ENCODE measurements at regions not wholly inside any gene's neighbourhood (a gene's known extent, or its start where the extent isn't known, plus 50 kb on each side); places are given as distances from the start of the nearest gene placed in this dataset.
"Not testable (repeated sequence)": the region's sequence is repeated elsewhere in the genome, so short reads cannot be mapped to it uniquely, and the experiment has no call there.

DNA sequence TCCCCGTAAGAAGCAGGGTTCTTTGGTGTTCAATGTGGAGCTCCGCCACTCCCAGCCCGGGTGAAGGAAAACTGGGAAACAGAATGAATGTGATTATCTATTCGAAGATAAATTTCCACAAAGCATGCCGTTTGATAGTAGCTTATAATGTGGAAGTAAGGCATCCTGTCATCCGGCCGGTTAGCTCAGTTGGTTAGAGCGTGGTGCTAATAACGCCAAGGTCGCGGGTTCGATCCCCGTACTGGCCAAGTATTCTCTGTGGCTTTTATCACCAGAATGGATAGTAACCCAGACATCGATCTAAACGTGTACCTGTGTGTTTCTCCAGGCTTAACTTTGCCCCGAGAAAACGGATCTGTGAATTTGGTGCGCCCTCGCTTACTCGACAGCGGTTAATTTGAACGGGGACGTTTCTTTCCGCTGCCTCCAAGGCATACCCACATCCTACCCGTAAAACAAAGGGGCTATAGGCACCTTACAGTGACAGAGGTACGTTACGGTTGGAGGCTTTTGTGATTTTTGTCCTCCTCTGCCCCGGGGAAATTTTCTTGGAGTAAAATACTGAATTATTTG is 215.2 kb upstream of the ZNF184 start:
- peak overlapping the region; percentile 66 for H3K4me3 ChIP-seq (ENCODE audit: low read depth, low read length)
- peak; percentile 65 for DNase-seq (ENCODE audit: low read depth)

DNA sequence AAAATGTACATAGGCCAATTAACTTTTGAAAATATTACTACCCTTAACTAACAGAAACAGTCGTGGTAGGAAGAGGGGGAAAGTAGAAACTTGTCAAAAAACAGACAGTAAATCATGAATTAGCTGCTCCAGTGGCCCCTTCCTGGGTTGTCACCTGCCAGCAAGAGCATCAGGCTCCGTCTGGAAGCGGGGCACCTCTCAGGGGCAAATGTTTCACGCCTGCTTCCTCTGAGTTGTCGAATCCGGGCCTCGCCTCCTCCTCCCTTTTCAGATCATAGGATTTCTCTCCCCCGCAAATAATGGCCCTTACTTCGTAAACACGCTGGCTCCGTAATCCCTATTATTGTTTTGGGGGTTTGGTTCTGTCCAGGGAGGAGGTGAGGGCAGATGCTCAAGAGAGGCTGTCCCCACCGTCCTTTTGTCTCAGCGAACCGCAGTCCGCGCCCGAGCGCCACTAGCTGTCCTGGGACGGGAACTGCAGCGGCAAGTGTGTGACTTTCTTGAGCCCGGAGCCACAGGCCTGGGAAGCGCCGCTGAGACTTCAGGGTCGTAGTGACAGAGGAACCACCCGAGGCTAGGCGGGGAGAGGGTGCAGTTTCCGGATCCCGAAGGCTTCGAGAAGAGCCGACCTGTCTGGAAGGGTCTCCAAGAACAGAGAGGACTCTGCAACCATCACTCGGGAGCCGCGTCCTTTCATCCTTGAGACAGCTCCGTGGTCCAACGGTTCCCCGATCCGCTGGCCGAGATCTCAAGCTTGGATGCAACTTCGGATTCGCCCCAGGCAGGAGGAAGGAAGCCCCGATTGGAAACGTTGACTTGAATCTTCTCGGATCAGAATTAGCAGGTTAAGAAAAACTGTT is 214.5 kb upstream of the ZNF184 start:
- H3K4me3 ChIP-seq (ENCODE audit: low read depth, low read length) = peak overlapping the region; percentile 66
- no peak for DNase-seq (ENCODE audit: low read depth)

DNA sequence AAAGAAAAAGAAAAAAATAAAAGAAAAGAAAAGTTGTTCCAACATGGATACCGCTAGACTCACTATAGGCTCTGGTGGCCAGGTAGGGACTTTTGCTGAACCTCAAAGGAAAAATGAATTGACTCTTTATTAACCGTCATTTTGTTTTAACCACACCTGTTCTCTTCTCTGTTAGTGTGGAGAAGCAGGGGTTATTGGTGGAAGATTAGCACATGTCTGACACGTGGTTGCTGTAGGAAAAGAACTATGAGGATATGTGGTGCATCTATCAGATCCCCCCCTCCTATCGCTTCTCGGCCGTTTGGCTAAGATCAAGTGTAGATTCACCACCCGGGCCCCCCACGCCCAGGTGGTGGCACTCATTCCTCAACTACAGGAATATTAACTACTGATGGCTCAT is 212.4 kb upstream of the ZNF184 start:
- no peak overlapping the region for H3K4me3 ChIP-seq (ENCODE audit: low read depth, low read length)
- no peak for DNase-seq (ENCODE audit: low read depth)

DNA sequence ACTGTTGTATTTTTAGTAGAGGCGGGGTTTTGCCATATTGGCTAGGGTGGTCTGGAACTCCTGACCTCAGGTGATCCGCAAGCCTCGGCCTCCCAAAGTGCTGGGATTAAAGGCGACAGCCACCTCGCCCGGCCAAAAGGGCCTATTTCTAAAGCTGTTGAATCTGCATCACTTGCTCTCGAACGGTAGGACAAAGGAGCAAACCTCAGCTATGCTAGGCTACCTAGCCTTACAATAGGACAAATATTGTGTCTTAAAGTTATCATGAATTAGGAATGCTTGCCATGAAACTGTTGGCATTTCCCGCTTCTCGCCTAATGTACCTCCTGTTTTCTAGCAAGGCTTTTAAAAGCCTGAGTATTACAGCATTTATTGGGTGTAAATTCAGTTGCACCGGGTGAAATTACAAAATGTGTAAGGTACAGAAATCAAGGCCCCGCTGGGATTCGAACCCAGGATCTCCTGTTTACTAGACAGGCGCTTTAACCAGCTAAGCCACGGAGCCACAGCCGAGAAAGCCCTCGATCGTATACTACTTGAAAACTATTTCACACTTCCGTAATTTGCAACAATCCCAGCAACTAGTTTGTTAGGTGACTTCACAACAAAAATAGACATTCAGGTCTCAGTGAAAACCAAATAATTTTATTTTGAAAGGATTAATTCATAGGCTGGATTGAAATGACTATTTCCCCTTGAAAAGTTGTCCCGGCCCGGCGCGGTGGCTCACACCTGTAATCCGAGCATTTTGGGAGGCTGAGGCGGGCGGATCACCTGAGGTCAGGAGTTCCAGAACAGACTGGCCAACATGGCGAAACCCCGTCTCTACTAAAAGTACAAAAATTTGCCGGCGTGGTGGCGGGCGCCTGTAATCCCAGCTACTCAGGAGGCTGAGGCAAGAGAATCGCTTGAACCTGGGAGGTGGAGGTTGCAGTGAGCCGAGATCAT is 211.6 kb upstream of the ZNF184 start:
- H3K4me3 ChIP-seq (ENCODE audit: low read depth, low read length) = no peak overlapping the region
- no peak for DNase-seq (ENCODE audit: low read depth)

DNA sequence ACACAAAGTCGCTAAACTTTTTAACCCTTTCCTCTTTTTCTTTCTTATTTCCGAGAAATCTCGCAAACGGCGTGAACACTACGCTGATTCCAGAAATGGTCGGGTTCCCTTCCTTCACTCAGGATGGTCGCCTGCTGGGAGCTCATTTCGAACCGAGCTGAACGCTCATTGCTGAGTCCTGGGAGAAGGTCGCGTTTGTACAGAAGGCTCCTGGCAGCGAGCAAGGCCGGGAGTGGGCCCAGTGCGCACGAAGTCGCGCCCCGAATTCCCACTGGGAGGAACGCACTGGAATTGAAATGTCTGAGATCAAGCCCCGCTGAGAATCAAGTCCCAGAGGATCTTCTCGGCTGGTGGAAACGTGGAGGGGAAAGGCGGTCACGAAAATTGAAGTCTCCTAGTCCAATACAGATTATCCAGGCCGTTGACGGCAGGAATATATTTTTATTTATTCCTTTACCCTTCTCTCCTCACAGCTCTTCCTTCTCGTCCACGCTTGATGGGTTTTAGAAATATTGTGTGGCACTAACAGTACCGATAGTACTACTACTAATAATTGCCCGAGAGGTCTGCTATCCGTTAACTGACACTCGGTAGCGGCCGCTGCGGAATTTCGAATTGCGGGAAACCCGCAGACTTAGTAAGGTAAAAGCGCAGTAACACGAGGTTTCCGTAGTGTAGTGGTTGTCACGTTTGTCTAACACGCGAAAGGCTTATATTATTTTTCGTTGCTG is 207.2 kb upstream of the ZNF184 start:
- peak overlapping the region; percentile 27 for H3K4me3 ChIP-seq (ENCODE audit: low read depth, low read length)
- no peak for DNase-seq (ENCODE audit: low read depth)

DNA sequence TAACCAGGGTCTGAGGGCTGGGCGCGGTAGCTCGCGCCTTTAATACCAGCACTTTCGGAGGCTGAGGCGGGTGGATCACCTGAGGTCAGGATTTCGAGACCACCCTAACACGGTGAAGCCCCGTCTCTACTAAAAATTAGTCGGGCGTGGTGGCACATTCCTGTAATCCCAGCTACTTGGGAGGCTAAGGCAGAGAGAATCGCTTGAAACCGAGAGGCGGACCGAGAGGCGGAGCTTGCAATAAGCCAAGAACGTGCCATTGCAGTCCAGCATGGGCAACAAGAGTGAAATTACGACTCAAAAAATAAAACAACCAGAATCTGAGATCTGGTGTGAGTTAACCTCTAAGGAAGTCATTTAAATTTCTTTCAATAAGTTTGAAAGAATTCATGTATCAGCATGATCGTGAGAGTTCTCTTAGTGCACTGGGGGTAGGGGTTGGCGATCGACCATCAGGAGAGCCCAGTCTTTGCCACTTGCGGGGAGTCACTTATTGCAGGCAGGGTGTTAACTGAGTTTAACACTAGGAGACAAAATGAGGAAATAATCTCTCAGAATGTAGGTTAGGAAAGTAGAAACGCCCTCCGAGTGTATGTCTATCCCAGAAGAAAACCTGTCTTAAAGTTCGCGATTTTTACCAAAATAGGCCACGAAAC is 206.5 kb upstream of the ZNF184 start:
- DNase-seq (ENCODE audit: low read depth) = no peak
- H3K4me3 ChIP-seq (ENCODE audit: low read depth, low read length) = peak overlapping the region; percentile 27

DNA sequence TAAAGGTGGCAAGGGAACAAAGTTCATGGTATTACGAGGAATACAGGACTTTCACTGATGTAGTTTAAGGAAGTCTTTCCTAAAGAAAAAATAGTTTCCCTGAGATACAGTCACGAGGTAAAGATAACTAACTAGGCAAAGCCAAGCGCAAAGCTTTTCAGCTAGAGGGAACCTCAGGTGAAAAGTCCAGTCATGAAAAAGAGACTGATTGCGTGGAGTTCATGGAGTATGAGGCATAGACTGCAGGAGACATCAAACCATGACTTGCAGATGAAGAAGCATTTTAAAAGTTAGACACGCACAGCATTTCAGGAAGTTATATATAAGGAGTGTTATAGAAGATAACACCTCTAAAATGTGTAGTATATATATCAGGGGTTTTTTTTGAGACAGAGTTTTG is 205.6 kb upstream of the ZNF184 start:
- DNase-seq (ENCODE audit: low read depth) = no peak
- H3K4me3 ChIP-seq (ENCODE audit: low read depth, low read length) = no peak overlapping the region

DNA sequence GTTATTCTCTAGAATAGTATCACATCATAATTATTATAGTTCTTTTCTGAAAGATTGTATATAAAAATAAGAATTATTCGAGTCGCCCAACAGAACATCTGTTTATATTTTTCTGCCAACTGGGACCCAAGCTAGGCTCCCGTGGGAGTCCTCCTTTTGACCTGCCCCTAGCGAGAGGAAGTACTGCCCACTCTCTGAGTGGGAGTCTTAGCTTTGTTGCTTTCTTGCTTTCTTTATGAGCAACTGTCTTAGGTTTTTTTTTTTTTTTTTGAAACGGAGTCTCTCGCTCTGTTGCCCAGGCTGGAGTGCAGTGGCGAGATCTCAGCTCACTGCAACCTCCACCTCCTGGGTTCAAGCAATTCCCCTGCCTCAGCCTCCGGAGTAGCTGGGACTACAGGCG is 202.0 kb upstream of the ZNF184 start:
- no peak for DNase-seq (ENCODE audit: low read depth)
- no peak overlapping the region for H3K4me3 ChIP-seq (ENCODE audit: low read depth, low read length)

DNA sequence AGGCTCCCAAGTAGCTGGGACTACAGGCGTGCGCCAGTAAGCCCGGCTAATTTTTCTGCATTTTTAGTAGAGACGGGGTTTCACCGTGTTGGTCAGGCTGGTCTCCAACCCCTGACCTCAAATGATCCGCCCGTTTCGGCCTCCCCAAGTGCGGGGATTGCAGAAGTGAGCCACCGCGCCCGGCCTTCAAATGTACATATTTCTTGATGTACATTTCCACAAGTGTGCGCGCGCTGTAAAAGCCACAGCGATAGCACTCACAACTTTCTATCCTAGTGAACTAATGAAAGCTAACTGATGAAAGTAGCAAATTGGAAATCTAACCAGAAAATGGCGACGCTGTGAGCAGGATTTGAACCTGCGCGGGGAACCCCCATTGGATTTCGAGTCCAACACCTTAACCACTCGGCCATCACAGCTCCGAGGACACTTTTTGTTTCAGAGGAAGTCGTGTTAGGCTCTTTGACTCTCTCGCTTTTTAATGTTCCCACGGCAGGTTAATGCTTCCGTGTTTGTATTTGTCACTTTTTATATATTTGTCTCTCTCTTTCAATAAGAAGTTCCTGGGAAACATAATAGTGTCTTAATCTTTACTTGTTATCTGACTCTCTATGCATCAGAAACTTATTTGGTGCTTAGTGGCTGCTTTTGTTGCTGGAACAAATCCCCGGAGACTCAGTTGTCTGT is 199.4 kb upstream of the ZNF184 start:
- H3K4me3 ChIP-seq (ENCODE audit: low read depth, low read length) = peak overlapping the region; percentile 1
- no peak for DNase-seq (ENCODE audit: low read depth)

DNA sequence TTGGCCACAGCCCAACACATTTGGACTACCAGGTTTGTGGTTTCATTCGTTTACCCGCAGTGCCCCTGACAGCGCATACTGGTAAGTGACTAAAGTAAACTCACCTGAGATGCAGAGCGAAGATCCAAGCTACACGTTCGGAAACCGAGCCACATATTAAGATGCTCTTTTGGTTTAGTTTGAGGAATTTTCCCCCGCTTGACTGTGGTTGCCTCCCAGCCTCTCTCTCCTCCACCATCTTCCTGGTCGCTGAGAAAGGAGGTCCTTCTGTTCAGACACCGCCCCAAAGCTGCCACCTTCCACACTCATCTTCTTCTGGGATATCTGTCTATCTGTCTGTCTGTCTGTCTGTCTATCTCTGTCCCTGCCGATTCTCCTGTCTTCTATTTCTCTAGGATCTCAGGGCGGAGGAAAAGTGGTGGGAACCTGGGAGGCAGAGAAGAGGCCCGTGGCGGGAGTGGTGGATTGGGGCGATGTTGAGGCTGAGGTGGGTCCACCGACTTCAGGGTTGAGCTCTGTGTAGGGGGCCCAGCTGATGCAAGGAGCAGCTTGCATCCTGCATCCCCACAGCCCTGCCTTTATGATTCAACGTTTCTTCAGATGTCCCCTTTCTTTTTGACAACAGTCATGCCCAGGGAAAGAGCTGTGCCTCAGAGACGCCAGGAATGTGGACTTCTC is 196.9 kb upstream of the ZNF184 start:
- DNase-seq (ENCODE audit: low read depth) = no peak
- peak overlapping the region; percentile 16 for H3K4me3 ChIP-seq (ENCODE audit: low read depth, low read length)

DNA sequence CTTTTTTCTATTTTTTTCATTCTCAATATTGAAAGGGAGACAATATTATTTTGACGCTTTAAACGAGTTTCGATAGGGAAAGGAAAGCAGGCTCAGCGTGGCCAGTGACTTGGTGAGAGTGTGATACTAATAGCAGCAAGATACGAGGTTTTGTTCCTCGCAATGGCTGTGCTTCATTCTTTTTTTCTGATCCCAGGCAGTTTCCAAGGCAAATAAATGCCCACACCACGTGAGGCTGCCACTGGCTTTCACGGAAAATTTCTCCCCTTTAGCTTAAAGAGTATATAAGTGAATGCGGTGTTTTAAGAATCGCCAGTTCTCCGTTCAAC is 196.4 kb upstream of the ZNF184 start:
- DNase-seq (ENCODE audit: low read depth) = no peak

DNA sequence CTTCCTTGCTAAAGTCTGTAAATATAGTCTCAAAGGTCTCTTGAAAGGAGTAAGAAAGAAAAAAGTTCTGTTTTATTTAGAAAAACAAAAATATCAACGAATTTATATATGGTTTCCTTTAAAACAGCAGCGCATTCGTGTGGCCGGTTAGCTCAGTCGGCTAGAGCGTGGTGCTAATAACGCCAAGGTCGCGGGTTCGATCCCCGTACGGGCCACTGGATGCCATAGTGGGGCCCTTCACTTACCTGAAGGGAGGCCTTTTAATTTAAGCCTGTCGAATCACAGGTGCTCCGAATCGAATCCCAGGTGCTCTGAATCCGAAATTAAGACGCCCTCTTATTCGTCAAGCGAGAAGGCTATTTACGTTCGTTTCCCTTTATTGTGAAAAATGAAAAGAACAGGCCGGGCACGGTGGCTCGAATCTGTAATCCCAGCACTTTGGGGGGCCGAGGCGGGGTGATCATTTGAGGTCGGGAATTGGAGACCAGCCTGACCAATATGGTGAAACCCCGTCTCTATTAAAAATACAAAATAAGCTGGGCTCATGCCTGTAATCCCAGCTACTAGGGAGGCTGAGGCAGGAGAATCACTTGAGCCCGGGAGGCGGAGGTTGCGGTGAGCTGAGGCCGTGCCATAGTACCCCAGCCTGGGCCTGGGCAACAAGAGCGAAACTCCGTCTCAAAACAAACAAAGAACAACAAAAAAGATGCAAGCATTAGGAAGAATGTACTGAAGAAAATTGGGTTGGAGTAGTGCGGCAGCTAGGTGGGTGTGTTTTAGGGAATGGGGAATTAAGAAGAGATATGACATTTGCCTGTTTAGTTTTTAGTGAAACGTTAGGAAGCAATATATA is 195.8 kb upstream of the ZNF184 start:
- DNase-seq (ENCODE audit: low read depth) = no peak
- H3K4me3 ChIP-seq (ENCODE audit: low read depth, low read length) = peak overlapping the region; percentile 35

More for the DNA sequence above, 196.4 kb upstream of the ZNF184 start:
- peak overlapping the region; percentile 16 for H3K4me3 ChIP-seq (ENCODE audit: low read depth, low read length)

DNA sequence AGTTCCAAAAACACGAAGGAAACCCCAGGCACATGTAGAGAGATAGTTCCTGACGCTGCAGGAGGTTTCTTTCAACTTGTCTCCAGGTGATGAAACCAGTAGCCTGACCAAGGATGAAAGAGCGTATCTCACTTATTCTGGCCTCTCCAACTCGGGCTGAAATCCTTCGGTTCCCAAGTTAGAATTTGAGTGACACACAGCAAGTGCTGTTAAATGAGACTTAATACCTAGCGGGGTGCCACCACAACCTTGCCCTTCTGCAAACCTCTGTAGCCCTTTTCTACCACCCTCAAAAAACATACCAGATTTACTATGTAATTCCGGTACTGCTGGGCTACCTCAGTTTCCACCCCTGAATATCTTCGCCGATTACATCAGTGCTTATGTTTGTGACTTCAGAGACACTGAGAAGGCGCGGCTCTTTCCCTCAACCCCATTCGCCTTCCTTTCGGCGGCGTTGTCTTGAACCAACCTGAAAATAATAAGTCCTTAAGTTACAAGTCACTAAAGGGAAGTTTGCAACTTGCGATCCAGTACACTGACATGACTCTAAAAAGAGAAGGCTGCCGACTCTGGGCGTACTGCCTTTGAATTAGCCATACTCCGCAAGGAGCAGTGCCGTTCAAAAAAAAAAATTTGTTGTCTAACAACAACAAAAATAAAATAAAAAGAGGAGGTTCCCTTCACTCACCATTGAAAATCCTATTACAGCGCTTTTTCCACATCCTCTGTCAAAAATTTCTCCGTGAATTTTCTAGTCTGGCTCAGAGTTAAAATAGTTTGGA is 194.9 kb upstream of the ZNF184 start:
- no peak for DNase-seq (ENCODE audit: low read depth)
- peak overlapping the region; percentile 35 for H3K4me3 ChIP-seq (ENCODE audit: low read depth, low read length)

DNA sequence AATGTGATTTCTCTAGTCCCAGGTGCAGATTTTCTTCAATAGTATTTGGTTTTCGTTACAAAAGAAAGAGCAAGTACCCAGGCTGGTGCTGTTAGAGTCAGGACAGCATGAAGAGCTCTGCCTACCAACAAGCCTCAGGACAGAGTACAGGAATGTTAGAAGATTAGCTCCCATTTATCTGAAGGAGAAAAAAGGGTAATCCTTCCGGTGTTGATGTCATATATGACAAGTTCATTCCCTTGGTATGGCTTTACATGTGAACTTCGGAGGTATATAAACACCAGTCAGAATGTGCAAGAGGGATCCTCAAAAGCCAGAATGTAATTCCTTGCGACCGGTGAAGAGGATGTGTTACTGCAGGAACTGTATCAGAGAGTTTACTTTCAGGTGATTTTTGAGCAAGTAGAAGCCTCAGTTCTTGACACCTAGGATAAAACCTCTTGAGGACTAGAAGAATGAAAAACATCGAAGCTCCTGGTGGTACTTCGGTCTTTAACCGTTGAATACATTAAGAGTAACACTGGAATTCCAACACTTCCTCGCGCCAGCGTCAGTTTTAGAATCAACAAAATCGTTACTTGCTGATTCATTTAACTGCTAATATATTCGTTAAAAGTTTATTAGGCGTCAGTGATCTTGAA is 194.2 kb upstream of the ZNF184 start:
- DNase-seq (ENCODE audit: low read depth) = no peak
- H3K4me3 ChIP-seq (ENCODE audit: low read depth, low read length) = peak overlapping the region; percentile 35

DNA sequence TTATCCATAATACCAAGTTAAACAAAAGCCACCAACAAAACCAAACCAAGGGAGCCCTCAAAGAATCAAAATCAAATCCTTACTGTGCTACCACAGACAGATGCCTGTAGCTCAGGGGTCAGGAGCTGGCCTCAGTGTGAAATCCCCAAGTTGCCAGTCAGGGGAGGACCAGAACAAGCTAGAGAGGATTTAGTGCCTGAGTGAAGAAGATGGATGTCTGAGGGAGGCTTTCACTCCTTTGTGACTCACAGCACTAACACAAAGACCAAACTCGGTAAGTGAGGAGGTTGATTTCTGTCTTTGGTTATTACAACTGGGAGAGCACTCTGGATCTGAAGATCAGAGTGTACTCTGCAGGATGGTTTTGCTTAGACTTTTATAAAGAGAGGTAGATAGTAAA is 189.9 kb upstream of the ZNF184 start:
- DNase-seq (ENCODE audit: low read depth) = no peak
- H3K4me3 ChIP-seq (ENCODE audit: low read depth, low read length) = no peak overlapping the region

DNA sequence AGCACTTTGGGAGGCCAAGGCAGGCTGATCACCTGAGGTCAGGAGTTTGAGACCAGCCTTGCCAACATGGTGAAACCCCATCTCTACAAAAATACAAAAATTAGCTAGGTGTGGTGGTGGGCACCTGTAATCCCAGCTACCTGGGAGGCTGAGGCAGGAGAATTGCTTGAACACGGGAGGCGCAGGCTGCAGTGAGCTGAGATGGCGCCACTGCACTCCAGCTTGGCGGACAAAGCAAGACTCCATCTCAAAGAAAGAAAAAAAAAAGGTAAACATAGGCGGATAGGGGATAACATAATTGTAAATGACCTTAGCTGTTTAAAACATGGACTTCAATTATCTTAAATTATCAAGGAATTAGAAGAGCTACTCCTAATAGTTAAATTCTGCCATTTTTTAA is 189.3 kb upstream of the ZNF184 start:
- not testable (repeated sequence) for DNase-seq (ENCODE audit: low read depth); H3K4me3 ChIP-seq (ENCODE audit: low read depth, low read length)

Measured in skeletal muscle cell (primary cell).